Lower leg skin (tissue), 3 donors: ENCODE measurements at regions not wholly inside any gene's neighbourhood (a gene's known extent, or its start where the extent isn't known, plus 50 kb on each side); places are given as distances from the start of the nearest gene placed in this dataset.

Experiments
- POLR2A ChIP-seq, 2 donors: fragments of 450-650 bp; IDR thresholded peaks; one replicate each; pipeline ENCODE4 v1.6.1; 2016 to 2017; ENCODE audit warnings: antibody characterized with exemption in 2 of 2, mild to moderate bottlenecking in 1 of 2, moderate library complexity in 1 of 2
- TF ChIP-seq, protein P1 (sequence below), 3 donors: fragments of 450-650 bp; IDR thresholded peaks; one replicate each; pipeline ENCODE4 v1.5.1; 2016; ENCODE audit warnings: antibody characterized with exemption in 3 of 3, mild to moderate bottlenecking in 3 of 3, moderate library complexity in 2 of 3

GRCh38 chr7:67380858-67381257 lies 384.2 kb downstream of the TYW1 start:
- TF ChIP-seq, protein P1, sequence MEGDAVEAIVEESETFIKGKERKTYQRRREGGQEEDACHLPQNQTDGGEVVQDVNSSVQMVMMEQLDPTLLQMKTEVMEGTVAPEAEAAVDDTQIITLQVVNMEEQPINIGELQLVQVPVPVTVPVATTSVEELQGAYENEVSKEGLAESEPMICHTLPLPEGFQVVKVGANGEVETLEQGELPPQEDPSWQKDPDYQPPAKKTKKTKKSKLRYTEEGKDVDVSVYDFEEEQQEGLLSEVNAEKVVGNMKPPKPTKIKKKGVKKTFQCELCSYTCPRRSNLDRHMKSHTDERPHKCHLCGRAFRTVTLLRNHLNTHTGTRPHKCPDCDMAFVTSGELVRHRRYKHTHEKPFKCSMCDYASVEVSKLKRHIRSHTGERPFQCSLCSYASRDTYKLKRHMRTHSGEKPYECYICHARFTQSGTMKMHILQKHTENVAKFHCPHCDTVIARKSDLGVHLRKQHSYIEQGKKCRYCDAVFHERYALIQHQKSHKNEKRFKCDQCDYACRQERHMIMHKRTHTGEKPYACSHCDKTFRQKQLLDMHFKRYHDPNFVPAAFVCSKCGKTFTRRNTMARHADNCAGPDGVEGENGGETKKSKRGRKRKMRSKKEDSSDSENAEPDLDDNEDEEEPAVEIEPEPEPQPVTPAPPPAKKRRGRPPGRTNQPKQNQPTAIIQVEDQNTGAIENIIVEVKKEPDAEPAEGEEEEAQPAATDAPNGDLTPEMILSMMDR (IDR thresholded peaks at IDR 0.05) = no peak
- TF ChIP-seq POLR2A (IDR thresholded peaks at IDR 0.05) = no peak
